ENCODE measurements at regions not wholly inside any gene's neighbourhood (a gene's known extent, or its start where the extent isn't known, plus 50 kb on each side); places are given as distances from the start of the nearest gene placed in this dataset.

DNA sequence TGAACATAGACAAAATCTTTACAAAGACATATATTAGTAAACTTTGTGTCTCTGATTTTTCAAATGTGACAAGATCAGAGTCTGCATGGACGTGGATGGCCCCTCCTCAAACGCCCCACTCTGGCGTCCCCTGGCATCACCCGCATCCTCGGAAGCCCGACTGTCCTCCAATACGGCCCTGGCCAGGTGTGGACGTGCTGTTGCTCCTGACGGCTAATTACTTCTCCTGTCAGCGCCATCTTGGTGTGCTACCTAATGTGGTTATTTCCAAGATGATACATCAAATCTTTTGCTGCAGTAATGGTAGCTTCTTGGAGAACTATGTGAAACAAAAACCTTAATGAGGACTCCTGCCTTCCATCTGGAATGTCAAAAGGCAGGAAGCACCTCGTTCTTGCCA, 747.4 kb upstream of the SALL3 start:
- TF ChIP-seq MXI1 (conservative IDR thresholded peaks at IDR 0.05; ENCODE audit: poor library complexity, severe bottlenecking) (no peak), POLR2AphosphoS5 (IDR thresholded peaks at IDR 0.05) (no peak), EP300 (conservative IDR thresholded peaks at IDR 0.05; ENCODE audit: poor library complexity, severe bottlenecking) (no peak), RAD21 (conservative IDR thresholded peaks at IDR 0.05) (no peak), TAF1 (IDR thresholded peaks at IDR 0.05; ENCODE audit: low read depth) (no peak), EZH2 (IDR thresholded peaks at IDR 0.05; ENCODE audit: borderline replicate concordance, insufficient read depth, low read length, poor library complexity, severe bottlenecking) (no peak)
- TF ChIP-seq, protein P1, sequence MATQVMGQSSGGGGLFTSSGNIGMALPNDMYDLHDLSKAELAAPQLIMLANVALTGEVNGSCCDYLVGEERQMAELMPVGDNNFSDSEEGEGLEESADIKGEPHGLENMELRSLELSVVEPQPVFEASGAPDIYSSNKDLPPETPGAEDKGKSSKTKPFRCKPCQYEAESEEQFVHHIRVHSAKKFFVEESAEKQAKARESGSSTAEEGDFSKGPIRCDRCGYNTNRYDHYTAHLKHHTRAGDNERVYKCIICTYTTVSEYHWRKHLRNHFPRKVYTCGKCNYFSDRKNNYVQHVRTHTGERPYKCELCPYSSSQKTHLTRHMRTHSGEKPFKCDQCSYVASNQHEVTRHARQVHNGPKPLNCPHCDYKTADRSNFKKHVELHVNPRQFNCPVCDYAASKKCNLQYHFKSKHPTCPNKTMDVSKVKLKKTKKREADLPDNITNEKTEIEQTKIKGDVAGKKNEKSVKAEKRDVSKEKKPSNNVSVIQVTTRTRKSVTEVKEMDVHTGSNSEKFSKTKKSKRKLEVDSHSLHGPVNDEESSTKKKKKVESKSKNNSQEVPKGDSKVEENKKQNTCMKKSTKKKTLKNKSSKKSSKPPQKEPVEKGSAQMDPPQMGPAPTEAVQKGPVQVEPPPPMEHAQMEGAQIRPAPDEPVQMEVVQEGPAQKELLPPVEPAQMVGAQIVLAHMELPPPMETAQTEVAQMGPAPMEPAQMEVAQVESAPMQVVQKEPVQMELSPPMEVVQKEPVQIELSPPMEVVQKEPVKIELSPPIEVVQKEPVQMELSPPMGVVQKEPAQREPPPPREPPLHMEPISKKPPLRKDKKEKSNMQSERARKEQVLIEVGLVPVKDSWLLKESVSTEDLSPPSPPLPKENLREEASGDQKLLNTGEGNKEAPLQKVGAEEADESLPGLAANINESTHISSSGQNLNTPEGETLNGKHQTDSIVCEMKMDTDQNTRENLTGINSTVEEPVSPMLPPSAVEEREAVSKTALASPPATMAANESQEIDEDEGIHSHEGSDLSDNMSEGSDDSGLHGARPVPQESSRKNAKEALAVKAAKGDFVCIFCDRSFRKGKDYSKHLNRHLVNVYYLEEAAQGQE (IDR thresholded peaks at IDR 0.05; ENCODE audit: borderline replicate concordance), result no peak
- TF ChIP-seq, protein P2, sequence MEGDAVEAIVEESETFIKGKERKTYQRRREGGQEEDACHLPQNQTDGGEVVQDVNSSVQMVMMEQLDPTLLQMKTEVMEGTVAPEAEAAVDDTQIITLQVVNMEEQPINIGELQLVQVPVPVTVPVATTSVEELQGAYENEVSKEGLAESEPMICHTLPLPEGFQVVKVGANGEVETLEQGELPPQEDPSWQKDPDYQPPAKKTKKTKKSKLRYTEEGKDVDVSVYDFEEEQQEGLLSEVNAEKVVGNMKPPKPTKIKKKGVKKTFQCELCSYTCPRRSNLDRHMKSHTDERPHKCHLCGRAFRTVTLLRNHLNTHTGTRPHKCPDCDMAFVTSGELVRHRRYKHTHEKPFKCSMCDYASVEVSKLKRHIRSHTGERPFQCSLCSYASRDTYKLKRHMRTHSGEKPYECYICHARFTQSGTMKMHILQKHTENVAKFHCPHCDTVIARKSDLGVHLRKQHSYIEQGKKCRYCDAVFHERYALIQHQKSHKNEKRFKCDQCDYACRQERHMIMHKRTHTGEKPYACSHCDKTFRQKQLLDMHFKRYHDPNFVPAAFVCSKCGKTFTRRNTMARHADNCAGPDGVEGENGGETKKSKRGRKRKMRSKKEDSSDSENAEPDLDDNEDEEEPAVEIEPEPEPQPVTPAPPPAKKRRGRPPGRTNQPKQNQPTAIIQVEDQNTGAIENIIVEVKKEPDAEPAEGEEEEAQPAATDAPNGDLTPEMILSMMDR (IDR thresholded peaks at IDR 0.05; ENCODE audit: poor library complexity, severe bottlenecking), result no peak
